Immature natural killer cell (primary cell): ENCODE measurements at regions not wholly inside any gene's neighbourhood (a gene's known extent, or its start where the extent isn't known, plus 50 kb on each side); places are given as distances from the start of the nearest gene placed in this dataset.

Experiments used
- DNase-seq, 3 donors: peaks; one replicate each; pipeline ENCODE4 v3.0.0; 2022; ENCODE audit warnings: mixed read lengths in 1 of 3
- H3K27ac Mint-ChIP-seq, 6 donors: one replicate each; pipeline ENCODE4 v1.8.0; 2020; ENCODE audit warnings: mixed read lengths in 6 of 6, mild to moderate bottlenecking in 5 of 6, inconsistent platforms in 4 of 6, moderate library complexity in 3 of 6
- H3K27me3 Mint-ChIP-seq, 3 donors: one replicate each; pipeline ENCODE4 v1.8.0; 2020 to 2021; ENCODE audit warnings: low read depth in 3 of 3, mild to moderate bottlenecking in 3 of 3, mixed read lengths in 3 of 3, moderate library complexity in 3 of 3, inconsistent platforms in 1 of 3
- H3K36me3 Mint-ChIP-seq, 3 donors: one replicate each; pipeline ENCODE4 v1.8.0; 2020; ENCODE audit warnings: mixed read lengths in 3 of 3, inconsistent platforms in 2 of 3, mild to moderate bottlenecking in 2 of 3
- H3K4me1 Mint-ChIP-seq, 2 donors: one replicate each; pipeline ENCODE4 v1.8.0; 2020; ENCODE audit warnings: inconsistent platforms in 2 of 2, mild to moderate bottlenecking in 2 of 2, mixed read lengths in 2 of 2, moderate library complexity in 1 of 2
- H3K4me3 Mint-ChIP-seq, 5 donors: one replicate each; pipeline ENCODE4 v1.8.0; 2020; ENCODE audit warnings: mild to moderate bottlenecking in 5 of 5, mixed read lengths in 5 of 5, inconsistent platforms in 3 of 5, moderate library complexity in 3 of 5
- H3K9me3 Mint-ChIP-seq, 6 donors: one replicate each; pipeline ENCODE4 v1.8.0; 2020; ENCODE audit warnings: mild to moderate bottlenecking in 6 of 6, mixed read lengths in 6 of 6, inconsistent platforms in 4 of 6, moderate library complexity in 3 of 6

GRCh38 chr2:104734937-104735586 lies 118.9 kb upstream of the POU3F3 start:
- peaks cover 0 to 7% (median 0%) of the 10 kb centered on the region in 3 donors for H3K36me3 Mint-ChIP-seq
- H3K27me3 Mint-ChIP-seq: peaks cover 0 to 3% (median 0%) of the 10 kb centered on the region in 3 donors
- peaks cover 13% of the 10 kb centered on the region in 2 donors for H3K4me1 Mint-ChIP-seq
- peaks cover 0 to 7% (median 4%) of the 10 kb centered on the region in 6 donors for H3K9me3 Mint-ChIP-seq
- H3K27ac Mint-ChIP-seq: peak overlapping the region in 2 of 6 donors; percentile 3 to 23
- peak overlapping the region in 1 of 5 donors; percentile 21 for H3K4me3 Mint-ChIP-seq
- DNase-seq: peak; percentile 4 to 20 (median 8)

GRCh38 chr2:104736026-104736425 lies 117.9 kb upstream of the POU3F3 start:
- Mint-ChIP-seq H3K36me3 (no peaks in the 10 kb centered on the region), H3K4me3 (no peak overlapping the region), H3K27me3 (peaks cover 0 to 2% (median 0%) of the 10 kb centered on the region in 3 donors), H3K27ac (no peak overlapping the region), H3K9me3 (peaks cover 0 to 7% (median under 1%) of the 10 kb centered on the region in 6 donors), H3K4me1 (peaks cover 13% of the 10 kb centered on the region in 2 donors)
- no peak for DNase-seq

GRCh38 chr2:104741860-104742259 lies 112.1 kb upstream of the POU3F3 start:
- H3K27ac Mint-ChIP-seq: no peak overlapping the region
- no peaks in the 10 kb centered on the region for H3K36me3 Mint-ChIP-seq
- H3K4me1 Mint-ChIP-seq: no peaks in the 10 kb centered on the region
- no peak for DNase-seq
- no peak overlapping the region for H3K4me3 Mint-ChIP-seq
- H3K27me3 Mint-ChIP-seq: peaks cover 0 to 4% (median 2%) of the 10 kb centered on the region in 3 donors
- peaks cover 0 to 2% (median 0%) of the 10 kb centered on the region in 6 donors for H3K9me3 Mint-ChIP-seq

DNA sequence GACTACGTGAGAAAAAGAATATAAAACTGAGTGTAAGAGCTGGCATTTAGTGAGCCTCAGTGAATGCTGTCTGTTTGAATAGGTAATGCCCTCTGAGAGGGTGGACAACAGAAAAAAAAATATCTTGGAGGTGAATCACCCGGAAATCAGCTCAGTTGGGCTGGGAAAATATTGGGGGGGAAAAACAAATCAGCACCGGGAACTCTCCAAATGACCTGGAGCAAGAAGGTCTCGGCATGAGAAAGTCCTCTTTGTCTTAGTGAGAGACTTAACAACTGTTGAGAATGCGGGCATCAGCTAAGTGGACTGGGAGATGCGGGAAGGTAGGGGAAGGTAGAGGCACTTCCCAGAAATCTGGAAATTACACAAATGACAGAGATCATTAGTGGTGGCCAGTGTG lies 109.4 kb upstream of the POU3F3 start:
- no peak overlapping the region for H3K4me3 Mint-ChIP-seq
- peaks cover 1 to 2% (median 2%) of the 10 kb centered on the region in 3 donors for H3K27me3 Mint-ChIP-seq
- H3K27ac Mint-ChIP-seq: no peak overlapping the region
- no peak for DNase-seq
- H3K4me1 Mint-ChIP-seq: no peaks in the 10 kb centered on the region
- H3K36me3 Mint-ChIP-seq: no peaks in the 10 kb centered on the region
- no peaks in the 10 kb centered on the region for H3K9me3 Mint-ChIP-seq

GRCh38 chr2:104745846-104746245 lies 108.1 kb upstream of the POU3F3 start:
- H3K9me3 Mint-ChIP-seq: no peaks in the 10 kb centered on the region
- H3K4me3 Mint-ChIP-seq: no peak overlapping the region
- peaks cover 1 to 4% (median 2%) of the 10 kb centered on the region in 3 donors for H3K27me3 Mint-ChIP-seq
- H3K27ac Mint-ChIP-seq: no peak overlapping the region
- DNase-seq: no peak
- no peaks in the 10 kb centered on the region for H3K36me3 Mint-ChIP-seq
- H3K4me1 Mint-ChIP-seq: no peaks in the 10 kb centered on the region

DNA sequence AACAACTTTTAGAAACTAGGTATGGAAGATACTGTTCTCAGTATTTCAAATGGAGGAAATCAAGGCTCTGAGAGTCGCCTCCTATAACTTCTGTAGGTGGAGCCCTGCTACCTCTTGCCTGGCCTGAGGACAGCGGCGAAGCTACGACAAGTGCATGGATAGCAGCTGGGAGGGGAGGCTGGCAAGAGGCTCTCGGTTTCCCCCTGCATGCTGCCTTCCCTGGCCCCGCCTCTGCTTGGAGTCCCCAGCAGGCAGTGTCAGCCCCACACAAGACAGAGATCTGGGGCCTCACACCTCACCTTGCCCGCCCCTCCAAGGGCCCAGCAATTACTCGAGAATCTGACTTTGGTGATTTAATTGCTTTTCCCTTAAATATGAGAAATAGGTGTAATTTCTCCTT lies 107.6 kb upstream of the POU3F3 start:
- Mint-ChIP-seq H3K27ac (no peak overlapping the region), H3K4me1 (no peaks in the 10 kb centered on the region), H3K36me3 (no peaks in the 10 kb centered on the region), H3K4me3 (no peak overlapping the region), H3K27me3 (peaks cover 1 to 4% (median 2%) of the 10 kb centered on the region in 3 donors), H3K9me3 (no peaks in the 10 kb centered on the region)
- DNase-seq: no peak

- Mint-ChIP-seq H3K4me1 (no peaks in the 10 kb centered on the region), H3K27me3 (peaks cover 1 to 7% (median 2%) of the 10 kb centered on the region in 3 donors), H3K9me3 (no peaks in the 10 kb centered on the region), H3K36me3 (no peaks in the 10 kb centered on the region), H3K4me3 (no peak overlapping the region), H3K27ac (no peak overlapping the region)
- DNase-seq: no peak
Measured at GRCh38 chr2:104746858-104747257, 107.1 kb upstream of the POU3F3 start.

DNA sequence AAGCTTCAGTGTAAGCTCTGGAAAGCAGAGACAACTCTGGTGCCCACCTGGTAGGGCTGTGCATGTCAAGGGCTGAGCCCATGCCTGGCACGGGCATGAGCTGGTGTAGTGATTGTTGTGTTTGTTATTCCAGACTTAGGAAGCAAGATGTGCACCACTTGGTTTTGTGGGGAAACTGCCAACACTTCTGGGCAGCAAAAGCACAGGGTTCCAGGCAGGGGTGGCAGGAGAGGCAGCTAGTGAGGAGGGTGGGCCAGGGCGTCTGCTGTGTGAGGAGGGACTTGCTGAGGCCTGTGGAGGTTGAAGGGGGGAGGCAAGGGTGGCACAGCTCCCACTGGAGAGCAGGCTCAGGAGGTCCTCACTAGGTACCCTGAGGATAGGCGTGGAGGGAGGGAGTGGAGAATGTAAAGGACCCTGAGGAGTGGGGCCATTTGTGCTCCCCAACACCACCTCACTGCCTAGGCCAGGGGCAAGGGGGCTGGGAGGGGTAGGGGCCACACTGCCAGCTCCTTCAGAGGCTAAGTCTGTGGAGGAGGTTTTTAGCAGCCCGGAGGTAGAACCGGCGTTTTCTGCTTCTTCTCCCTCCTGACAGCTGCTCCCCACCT lies 104.0 kb upstream of the POU3F3 start:
- no peak overlapping the region for H3K27ac Mint-ChIP-seq
- DNase-seq: no peak
- peaks cover 1 to 6% (median 2%) of the 10 kb centered on the region in 3 donors for H3K27me3 Mint-ChIP-seq
- no peaks in the 10 kb centered on the region for H3K4me1 Mint-ChIP-seq
- H3K36me3 Mint-ChIP-seq: no peaks in the 10 kb centered on the region
- H3K4me3 Mint-ChIP-seq: no peak overlapping the region
- H3K9me3 Mint-ChIP-seq: no peaks in the 10 kb centered on the region

DNA sequence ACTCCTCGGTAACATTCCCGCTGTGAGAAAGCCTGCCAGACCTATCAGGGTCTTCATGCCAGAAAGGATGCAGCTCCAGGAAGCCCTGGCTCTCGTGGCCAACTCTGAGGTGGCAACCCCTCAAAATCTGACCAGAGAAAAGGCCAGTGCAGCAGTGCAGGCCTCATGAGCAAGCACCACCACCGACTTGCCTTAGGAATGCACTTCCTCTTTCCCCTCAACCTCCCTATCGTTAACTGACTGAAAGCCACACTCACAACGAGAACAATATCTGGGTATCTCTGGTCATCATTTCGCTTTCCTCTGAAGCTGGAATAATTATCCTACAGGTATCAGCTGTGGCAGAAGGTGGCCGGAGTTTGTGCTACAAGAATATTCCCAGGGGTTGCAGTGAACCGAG lies 101.4 kb upstream of the POU3F3 start:
- H3K9me3 Mint-ChIP-seq: peaks cover 0 to 4% (median 0%) of the 10 kb centered on the region in 6 donors
- H3K4me3 Mint-ChIP-seq: no peak overlapping the region
- no peaks in the 10 kb centered on the region for H3K4me1 Mint-ChIP-seq
- no peak for DNase-seq
- no peaks in the 10 kb centered on the region for H3K36me3 Mint-ChIP-seq
- peaks cover 0 to 8% (median 1%) of the 10 kb centered on the region in 3 donors for H3K27me3 Mint-ChIP-seq
- H3K27ac Mint-ChIP-seq: no peak overlapping the region

DNA sequence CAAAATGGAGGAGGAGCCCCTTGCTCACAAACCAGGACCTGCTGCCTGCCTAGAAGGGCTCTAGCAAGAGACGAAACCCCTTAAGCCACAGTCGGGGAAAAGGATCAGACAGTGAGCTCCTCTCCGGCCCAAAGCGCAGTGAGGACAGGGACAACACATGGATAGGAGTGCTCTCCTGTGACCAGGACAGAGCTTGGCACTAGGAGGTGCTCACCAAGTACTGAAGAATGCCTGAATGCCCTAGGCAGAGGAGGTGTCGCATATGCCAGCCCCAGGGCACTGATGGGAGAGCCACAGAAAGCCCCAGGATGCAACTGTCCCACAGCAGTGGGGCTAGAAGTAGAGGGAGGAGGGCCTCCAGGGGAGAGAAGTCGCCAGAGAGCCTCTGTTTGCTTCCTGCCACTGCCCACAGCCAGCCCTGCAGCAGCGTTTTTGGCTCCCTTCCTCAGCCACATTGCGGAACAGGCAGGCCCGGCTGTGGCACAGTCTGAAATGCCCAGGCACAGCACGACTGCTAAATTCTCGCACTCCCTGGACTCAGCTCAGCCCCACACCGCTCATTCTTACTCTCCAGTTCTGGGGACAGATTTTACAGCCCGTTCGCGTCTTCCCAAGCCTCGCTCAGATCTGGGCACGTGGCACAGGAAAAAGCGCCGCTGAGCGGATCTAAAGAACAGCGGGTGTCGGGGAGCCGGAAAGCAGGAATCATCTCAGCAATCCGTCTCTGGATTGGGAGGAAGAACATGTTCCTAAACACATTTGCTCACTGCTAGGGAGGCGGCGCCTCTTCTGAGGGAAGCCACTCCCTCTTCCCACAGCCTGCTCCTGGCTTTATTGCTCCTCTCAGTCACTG lies 98.7 kb upstream of the POU3F3 start:
- H3K36me3 Mint-ChIP-seq: no peaks in the 10 kb centered on the region
- H3K27me3 Mint-ChIP-seq: peaks cover 2 to 6% (median 3%) of the 10 kb centered on the region in 3 donors
- DNase-seq: no peak
- H3K9me3 Mint-ChIP-seq: peaks cover 0 to 4% (median 0%) of the 10 kb centered on the region in 6 donors
- H3K4me1 Mint-ChIP-seq: no peaks in the 10 kb centered on the region
- H3K27ac Mint-ChIP-seq: no peak overlapping the region
- H3K4me3 Mint-ChIP-seq: no peak overlapping the region

DNA sequence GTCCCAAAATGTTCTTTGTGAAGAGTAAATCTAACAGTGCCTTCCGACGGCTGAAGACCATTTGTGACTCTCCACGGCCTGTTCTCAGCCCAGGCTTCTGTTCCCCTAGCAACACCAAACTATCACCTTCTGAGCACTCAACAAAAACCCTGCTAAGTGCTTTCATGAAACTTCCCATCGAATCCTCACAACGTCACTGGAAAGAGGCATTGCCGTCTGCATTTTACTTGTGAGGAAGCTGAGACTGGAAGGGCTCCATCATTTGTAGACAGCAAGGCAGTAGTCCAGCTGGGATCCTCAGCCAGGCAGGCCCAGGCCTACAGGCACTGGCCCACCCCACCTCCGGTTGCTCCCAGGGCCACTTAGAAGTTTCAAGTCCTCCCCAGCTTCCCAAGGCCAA lies 97.8 kb upstream of the POU3F3 start:
- Mint-ChIP-seq H3K4me1 (no peaks in the 10 kb centered on the region), H3K9me3 (peaks cover 0 to 4% (median 0%) of the 10 kb centered on the region in 6 donors), H3K27ac (no peak overlapping the region), H3K36me3 (no peaks in the 10 kb centered on the region), H3K27me3 (peaks cover 2 to 6% (median 3%) of the 10 kb centered on the region in 3 donors), H3K4me3 (no peak overlapping the region)
- DNase-seq: no peak

- Mint-ChIP-seq H3K27ac (no peak overlapping the region), H3K36me3 (no peaks in the 10 kb centered on the region)
Measured at GRCh38 chr2:104757056-104757455, 96.9 kb upstream of the POU3F3 start.

GRCh38 chr2:104758199-104758620 lies 95.7 kb upstream of the POU3F3 start:
- peaks cover 0 to 4% (median 0%) of the 10 kb centered on the region in 6 donors for H3K9me3 Mint-ChIP-seq
- H3K27me3 Mint-ChIP-seq: peaks cover 2 to 3% (median 2%) of the 10 kb centered on the region in 3 donors
- H3K4me3 Mint-ChIP-seq: no peak overlapping the region
- H3K27ac Mint-ChIP-seq: no peak overlapping the region
- H3K4me1 Mint-ChIP-seq: no peaks in the 10 kb centered on the region
- no peak for DNase-seq
- H3K36me3 Mint-ChIP-seq: no peaks in the 10 kb centered on the region

More at GRCh38 chr2:104757056-104757455, 96.9 kb upstream of the POU3F3 start:
- DNase-seq: no peak
- Mint-ChIP-seq H3K4me3 (no peak overlapping the region), H3K4me1 (no peaks in the 10 kb centered on the region), H3K27me3 (peaks cover 2 to 3% (median 2%) of the 10 kb centered on the region in 3 donors), H3K9me3 (peaks cover 0 to 4% (median 0%) of the 10 kb centered on the region in 6 donors)

GRCh38 chr2:104762031-104762430 lies 91.9 kb upstream of the POU3F3 start:
- Mint-ChIP-seq H3K4me3 (no peak overlapping the region), H3K27me3 (peaks cover 0 to 6% (median 2%) of the 10 kb centered on the region in 3 donors), H3K9me3 (peaks cover 0 to 3% (median 0%) of the 10 kb centered on the region in 6 donors)

More at GRCh38 chr2:104762031-104762430, 91.9 kb upstream of the POU3F3 start:
- DNase-seq: no peak
- Mint-ChIP-seq H3K4me1 (no peaks in the 10 kb centered on the region), H3K27ac (no peak overlapping the region), H3K36me3 (no peaks in the 10 kb centered on the region)
